NCI-H2196 (cell line): ENCODE measurements at regions not wholly inside any gene's neighbourhood (a gene's known extent, or its start where the extent isn't known, plus 50 kb on each side); places are given as distances from the start of the nearest gene placed in this dataset.
A peak's percentile ranks its signal among the peaks of the same experiment; 100 is the strongest.

Source experiments
- DNase-seq: peaks from one replicate; lab custom pipeline; 2025; ENCODE audit not compliant: unreplicated experiment; lab: John Stamatoyannopoulos, UW

- DNase-seq: no peak
Observed at GRCh38 chr10:117920956-117921355, 125.8 kb downstream of the RAB11FIP2 start.

GRCh38 chr10:117921421-117921820 is 125.3 kb downstream of the RAB11FIP2 start:
- DNase-seq: no peak

GRCh38 chr10:117924820-117925219 is 121.9 kb downstream of the RAB11FIP2 start:
- DNase-seq: no peak

GRCh38 chr10:117925369-117925768 is 121.4 kb downstream of the RAB11FIP2 start:
- no peak for DNase-seq

- no peak for DNase-seq
Observed at GRCh38 chr10:117926491-117926890, 120.2 kb downstream of the RAB11FIP2 start.

GRCh38 chr10:117927332-117927731 is 119.4 kb downstream of the RAB11FIP2 start:
- DNase-seq: no peak

GRCh38 chr10:117927871-117928270 is 118.9 kb downstream of the RAB11FIP2 start:
- no peak for DNase-seq

GRCh38 chr10:117928281-117928680 is 118.5 kb downstream of the RAB11FIP2 start:
- DNase-seq: no peak

GRCh38 chr10:117928741-117929140 is 118.0 kb downstream of the RAB11FIP2 start:
- no peak for DNase-seq

- no peak for DNase-seq
Observed at GRCh38 chr10:117929327-117930067, 117.2 kb downstream of the RAB11FIP2 start.

- DNase-seq: no peak
Observed at GRCh38 chr10:117931078-117931477, 115.7 kb downstream of the RAB11FIP2 start.

GRCh38 chr10:117933036-117933435 is 113.7 kb downstream of the RAB11FIP2 start:
- no peak for DNase-seq

GRCh38 chr10:117934477-117934876 is 112.3 kb downstream of the RAB11FIP2 start:
- DNase-seq: no peak

- DNase-seq: peak; percentile 24
Observed at GRCh38 chr10:117936141-117936540, 110.6 kb downstream of the RAB11FIP2 start.

- no peak for DNase-seq
Observed at GRCh38 chr10:117936566-117936965, 110.2 kb downstream of the RAB11FIP2 start.

GRCh38 chr10:117936976-117937375 is 109.8 kb downstream of the RAB11FIP2 start:
- no peak for DNase-seq

- no peak for DNase-seq
Observed at GRCh38 chr10:117938104-117938503, 108.6 kb downstream of the RAB11FIP2 start.

GRCh38 chr10:117942226-117942625 is 104.5 kb downstream of the RAB11FIP2 start:
- no peak for DNase-seq

GRCh38 chr10:117944676-117945447 is 101.9 kb downstream of the RAB11FIP2 start:
- DNase-seq: no peak

GRCh38 chr10:117945651-117946050 is 101.1 kb downstream of the RAB11FIP2 start:
- DNase-seq: no peak

- no peak for DNase-seq
Observed at GRCh38 chr10:117946525-117947070, 100.1 kb downstream of the RAB11FIP2 start.

- DNase-seq: no peak
Observed at GRCh38 chr10:117948493-117948892, 98.2 kb downstream of the RAB11FIP2 start.
